Stimulated activated CD8-positive, alpha-beta memory T cell treated with anti-CD3 and anti-CD28 coated beads, Interleukin-15, amount 100 ng/mL, for 4 hours (primary cell): ENCODE measurements at regions not wholly inside any gene's neighbourhood (a gene's known extent, or its start where the extent isn't known, plus 50 kb on each side); places are given as distances from the start of the nearest gene placed in this dataset.

ENCODE experiments used
- DNase-seq, 2 donors: peaks; one replicate each; pipeline ENCODE4 v3.0.0-alpha.2; 2020; ENCODE audit warnings: low read depth in 2 of 2

DNA sequence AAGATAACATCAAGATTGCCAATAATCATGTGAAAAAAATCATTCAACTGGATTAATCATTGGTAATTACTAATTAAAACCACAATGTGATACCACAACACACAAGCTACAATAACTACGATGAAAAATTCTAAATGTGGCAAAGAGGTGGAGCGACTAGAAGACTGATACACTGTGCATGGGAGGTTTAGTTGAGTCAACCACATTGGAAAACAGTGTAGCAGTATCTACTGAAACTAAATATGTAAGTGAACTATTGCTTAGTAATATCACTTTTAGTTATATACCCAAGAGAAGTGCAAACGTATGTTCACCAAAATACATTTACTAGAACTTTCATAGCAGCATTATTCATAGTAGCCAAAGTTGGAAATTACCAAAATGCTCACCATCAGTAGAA lies 359.9 kb downstream of the ETS1 start:
- no peak for DNase-seq

DNA sequence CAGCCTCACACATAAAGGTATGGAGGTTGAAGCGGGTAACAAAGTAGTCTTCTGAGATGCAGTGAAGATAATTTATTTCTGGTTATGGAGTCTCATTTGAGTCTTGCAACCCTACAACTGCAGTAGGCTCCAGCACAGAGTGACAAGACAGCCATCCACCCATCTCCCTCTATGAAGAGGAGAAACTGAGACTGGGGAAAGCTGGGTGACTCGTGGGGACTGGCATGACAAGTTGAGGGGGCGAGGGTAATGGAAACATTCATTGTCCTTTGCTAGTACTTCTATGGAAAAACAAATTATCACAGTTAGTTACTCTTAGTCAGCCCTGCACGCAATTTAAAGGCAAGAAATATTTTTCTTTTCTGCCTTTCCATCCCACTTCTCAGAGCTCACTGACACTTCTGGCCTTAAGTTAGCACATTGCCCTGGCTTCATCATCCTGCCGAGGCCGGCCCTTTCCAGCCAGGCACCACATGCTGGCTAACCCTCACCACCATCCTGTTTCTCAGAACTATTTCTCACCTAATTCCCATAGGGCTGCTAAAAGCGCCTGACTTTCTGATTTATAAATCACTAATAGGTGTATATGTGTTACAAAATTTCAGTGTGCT lies 361.1 kb downstream of the ETS1 start:
- peak in 1 of 2 donors; percentile 4 for DNase-seq

DNA sequence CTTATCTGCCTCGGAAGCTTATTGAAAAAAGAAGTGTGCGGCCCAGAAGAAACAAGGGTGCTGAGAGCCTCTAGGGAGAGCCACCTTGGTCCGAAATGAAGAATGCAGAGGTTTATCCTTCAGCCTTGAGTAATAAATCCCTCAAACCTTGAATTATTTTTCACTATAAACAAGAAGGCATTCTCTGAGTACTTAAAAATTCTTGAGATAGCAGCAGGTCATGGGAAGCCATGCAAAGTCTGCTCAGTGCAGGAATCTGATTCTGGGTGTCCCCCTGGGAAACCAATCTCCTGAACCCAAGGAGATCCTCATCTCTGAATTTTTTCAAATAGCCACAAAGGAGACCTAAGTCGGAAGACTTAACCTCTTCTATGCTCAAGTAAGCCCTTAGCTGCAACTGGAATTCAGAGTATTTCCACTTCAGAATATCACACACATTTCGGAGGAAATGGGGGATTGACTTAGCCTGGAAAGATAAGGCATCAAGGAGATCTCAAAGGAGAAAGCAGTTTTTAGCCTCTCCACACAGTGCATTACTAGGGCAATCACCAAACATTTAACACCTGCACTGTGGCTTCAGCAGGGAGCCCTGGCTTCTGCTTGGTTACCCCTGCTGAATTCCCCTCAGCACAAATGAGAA lies 365.0 kb downstream of the ETS1 start:
- DNase-seq: no peak

DNA sequence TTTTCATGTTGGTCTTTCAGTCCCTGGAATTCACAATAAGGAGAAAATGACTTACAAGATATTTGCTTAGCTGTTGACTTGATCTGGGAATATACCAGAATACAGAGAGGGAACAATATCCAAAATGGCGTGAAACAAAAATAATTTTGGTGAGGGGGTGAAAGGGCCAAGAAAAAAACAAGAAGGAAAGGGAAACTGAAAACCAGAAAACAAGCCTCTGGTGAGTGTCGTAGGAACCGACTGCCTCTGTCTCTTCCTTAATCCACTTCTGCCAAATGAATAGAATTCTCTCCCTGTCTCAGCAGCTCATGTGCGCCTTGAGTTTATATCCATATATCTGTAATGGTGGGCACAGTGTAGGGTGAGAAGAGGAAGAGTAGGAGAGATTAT lies 367.6 kb downstream of the ETS1 start:
- DNase-seq: no peak

DNA sequence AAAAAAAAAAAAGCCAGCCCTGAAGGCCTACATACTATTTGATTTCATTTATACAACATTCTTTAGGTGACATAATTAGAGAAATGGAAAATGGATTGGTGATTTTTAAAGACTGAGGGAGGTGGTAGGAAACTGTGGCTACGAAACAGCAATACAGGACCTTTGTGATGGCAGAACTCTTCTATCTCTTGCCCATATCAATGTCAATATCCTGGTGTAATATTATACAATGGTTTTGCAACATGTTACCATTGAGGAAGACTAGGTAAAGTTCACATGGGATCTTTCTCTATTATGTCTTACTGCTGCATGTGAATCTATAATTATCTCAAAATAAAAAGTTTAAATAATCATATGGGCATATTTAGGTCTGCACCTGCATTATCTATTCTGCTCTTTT lies 371.2 kb downstream of the ETS1 start:
- no peak for DNase-seq

DNA sequence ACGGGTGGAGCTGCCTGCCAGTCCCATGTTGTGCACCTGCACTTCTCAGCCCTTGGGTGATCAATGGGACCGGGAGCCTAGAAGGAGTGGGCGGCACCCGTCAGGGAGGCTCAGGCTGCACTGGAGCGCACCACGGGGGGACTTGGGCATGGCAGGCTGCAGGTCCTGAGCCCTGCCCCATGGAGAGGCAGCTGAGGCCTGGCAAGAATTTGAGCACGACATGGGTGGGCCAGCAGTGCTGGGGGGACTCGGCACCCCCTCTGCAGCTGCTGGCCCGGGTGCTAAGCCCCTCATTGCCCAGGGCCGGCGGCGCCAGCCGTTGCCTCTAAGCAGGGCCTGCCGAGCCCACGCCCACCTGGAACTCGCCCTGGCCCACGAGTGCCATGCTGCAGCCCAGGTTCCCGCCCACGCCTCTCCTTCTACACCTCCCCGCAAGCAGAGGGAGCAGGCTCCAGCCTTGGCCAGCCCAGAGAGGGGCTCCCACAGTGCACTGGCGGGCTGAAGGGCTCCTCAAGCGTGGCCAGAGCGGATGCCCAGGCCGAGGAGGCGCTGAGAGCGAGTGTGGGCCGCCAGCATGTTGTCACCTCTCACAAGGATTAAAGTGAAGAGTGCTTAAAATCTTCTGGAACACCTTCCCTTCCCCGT lies 372.0 kb downstream of the ETS1 start:
- DNase-seq: no peak

DNA sequence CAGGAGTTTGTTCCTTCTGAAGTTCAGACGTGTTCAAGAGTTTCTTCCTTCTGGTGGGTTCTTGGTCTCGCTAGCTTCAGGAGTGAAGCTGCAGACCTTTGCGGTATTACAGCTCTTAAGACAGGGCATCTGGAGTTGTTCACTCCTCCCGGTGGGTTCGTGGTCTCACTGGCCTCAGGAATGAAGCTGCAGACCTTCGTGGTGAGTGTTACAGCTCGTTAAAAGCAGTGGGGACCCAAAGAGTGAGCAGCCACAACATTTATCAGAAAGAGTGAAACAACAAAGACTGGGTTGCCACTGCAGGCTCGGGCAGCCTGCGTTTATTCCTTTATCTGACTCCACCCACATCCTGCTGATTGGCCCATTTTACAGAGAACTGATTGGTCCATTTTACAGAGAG lies 373.1 kb downstream of the ETS1 start:
- no peak for DNase-seq

DNA sequence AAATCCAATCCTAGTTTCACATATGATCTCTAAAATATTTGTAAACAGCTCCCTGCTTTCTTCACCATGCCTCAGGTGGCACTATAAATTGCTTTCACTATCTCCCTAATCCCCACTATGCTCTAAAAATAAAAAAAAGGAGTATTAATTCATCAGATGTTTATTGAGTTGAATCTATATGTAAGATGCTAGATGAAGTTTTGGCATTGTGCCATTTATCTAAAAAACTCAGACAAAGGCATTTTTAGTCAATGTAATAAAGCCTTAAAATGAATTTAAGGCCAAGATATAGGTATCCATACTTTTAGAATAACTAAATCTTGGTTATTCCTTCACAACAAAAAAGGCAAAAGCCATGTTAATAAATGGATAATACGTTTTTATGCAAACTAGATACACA lies 373.9 kb downstream of the ETS1 start:
- DNase-seq: no peak

DNA sequence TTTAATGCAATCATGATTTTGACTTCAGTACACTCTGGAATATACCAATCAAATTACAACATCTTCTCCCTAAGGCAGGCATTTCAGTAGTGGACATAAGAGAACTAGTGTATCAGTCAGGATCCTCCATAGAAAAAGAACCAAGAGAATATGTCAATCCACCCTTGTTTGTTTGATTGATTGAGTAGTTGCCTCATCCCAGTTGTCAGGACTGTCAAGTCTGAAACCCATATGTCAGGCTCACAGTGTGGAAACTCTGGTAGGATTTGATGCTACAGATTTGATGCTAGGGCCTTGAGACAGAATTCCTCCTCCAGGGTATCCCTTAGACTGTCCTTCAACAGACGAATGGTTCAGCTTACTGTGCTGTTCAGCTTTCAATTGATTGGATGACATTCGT lies 375.0 kb downstream of the ETS1 start:
- DNase-seq: no peak

DNA sequence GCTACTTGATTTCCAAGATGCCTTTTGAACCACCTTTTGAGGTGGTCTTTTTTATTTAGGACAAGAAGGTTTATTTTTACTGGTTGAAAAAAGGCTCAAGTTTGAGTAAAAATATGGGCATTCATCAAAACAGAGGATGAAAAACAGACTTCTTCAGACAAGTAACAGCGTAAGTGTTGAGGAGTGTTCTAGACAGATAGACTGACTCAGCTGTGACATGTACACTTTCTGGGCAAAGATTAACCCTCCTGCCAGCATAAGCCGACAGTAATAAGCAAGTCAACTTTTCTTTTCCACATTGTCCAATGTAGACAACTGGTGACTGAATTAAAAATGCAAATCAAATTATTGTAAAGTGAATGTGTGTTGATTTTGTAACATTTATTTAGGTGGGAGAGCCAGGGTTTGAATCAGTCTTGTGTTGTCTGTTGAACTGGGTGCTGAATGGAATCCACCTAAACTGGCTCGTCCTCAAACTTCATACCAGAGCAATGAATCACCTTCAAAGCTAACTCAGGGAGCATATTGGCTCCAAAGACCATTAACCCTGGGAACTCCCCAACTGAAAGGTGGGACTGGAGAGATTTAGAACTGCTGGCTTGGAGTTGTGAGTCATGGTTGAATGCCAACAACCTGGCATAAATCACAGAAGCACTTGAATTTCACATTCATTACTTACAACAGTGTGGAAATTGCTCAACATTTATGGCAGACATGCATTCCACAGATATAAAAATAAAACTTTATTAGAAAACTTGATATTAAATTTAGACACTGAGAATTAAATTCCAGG lies 377.0 kb downstream of the ETS1 start:
- no peak for DNase-seq

DNA sequence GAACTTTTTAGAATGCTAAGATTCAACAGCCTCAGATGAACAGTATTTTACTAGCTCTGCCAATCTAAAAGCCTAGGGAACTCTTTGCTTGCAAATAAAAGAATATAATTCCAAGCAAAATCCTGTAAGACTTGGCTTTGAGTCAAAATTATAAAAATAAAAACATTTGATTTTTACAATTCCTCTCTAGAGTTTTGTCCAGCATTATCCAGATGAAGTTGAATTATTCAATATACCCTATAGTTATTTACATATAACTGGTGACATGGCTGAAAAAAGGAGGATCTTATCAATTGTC lies 378.3 kb downstream of the ETS1 start:
- no peak for DNase-seq

DNA sequence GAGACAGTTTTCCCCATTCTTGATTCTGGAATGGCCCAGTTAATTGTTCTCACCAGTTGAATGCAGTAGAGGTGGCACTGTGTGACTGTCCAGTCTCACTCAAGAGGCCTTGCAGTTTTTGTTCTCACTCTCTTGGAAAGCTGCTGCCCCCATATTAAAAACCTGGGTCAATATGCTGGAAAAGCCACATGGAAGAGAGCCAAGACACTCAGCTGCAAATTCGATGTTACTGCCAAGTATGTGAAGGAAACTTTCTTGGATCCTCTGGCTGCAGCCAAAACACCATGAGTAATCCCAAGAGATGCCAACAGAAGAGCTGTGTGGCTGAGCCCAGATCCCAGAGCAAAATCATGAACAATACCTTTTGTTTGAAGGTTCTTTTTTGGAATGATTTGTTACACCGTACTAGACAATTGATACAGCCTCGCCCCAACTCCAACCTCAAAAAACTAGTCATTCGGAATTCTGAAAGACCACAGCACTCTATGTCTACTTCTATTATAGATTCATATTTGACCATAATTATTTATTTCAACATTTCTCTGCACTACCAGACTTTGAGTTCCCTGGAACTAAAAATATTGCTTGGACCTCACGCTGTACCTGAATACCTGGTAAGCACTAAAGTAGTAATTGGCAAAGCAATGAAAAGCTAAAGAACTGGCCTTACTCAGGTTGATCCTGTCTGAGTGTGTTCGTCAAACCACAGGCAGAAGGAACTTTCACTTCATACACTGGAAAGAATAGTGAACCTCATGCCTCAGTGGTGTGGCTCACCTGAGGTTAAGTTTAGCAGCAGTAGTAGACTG lies 378.8 kb downstream of the ETS1 start:
- DNase-seq: no peak

DNA sequence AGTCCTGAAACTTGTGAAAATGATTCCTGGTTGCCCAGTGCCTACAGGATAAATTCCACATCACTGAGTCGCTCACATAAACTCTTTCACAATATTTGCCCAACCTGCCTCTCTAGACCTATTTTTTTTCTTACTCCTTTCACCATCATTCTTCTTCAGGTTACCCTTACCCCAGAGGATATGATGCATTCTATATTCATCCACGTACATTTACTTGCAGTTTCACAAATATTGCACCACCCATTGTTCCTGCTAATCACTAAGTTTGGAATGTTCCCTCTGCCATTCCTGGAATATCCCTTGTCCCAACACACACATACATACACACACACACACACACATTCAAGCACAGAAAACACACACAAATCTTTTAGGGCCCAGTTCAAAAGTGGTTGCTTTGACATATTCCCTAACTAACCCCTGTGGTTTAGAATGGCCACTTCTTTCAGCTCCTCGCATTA lies 379.5 kb downstream of the ETS1 start:
- DNase-seq: no peak

DNA sequence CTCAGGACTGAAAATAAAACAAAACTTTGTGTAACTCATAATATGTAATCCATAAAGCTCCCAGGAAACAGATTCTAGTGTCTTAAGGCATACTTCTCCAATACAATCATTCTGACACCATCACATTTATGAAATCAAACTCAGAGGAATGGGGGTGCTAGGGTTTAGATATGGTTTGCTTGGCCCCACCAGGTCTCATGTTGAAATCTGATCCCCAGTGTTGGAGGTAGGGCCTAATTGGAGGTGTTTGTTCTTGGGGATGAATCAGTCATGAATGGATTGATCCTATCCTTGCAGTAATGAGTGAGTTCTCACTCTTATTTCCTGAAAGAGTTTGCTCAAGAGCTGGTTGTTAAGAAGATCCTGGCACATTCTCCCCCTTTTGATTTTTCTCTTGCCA lies 380.9 kb downstream of the ETS1 start:
- DNase-seq: no peak

DNA sequence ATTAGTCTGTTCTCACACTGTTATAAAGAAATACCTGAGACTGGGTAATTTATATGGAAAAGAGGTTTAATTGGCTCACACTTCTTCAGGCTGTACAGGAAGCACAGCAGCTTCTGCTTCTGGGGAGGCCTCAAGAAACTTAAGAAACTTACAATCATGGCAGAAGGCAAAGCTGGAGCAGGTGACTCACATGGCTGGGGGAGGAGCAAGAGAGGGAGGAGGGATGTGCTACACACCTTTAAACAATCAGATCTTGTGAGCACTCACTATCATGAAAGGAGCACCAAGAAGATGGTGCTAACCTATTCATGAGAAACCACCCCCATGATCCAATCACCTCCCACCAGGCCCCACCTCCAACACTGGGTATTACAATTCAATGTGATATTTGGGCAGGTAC lies 381.6 kb downstream of the ETS1 start:
- no peak for DNase-seq

DNA sequence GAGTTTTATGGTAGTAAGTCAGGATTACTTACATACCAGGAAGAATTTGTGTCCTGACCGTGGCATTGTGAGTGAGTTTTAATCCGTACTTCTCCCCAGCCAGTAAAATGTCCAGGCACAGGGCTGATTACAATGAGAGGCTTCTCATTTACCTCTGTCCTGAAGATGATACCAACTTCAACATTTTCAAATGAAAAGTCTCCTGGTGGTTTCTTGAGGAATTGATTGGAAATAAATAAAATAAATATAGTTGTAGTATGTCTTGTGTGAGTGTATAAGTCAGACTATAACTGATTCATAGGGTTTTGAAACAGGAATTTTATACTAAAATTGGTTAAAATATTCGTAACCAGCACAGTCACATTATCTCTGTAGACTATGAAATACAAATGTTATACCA lies 382.5 kb downstream of the ETS1 start:
- DNase-seq: no peak

DNA sequence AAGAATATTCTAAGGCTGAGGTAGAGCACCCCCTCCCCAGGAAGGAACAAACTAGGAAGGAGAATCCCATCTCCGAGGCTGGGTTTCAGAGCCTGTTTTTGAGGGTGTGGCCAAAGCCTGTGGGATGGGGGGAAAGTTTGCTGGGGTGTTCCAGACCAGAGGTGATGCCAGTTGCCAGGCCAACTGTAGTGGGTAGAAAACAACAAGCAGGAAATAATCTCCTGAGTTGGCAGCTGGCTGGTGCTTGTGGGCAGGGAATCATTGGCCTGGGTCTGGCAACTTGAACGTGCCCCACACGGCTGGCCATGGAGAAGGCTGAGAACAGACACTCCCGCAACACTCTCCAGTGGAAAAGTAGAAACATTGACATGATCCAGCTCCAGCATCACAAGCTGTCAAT lies 385.6 kb downstream of the ETS1 start:
- no peak for DNase-seq

DNA sequence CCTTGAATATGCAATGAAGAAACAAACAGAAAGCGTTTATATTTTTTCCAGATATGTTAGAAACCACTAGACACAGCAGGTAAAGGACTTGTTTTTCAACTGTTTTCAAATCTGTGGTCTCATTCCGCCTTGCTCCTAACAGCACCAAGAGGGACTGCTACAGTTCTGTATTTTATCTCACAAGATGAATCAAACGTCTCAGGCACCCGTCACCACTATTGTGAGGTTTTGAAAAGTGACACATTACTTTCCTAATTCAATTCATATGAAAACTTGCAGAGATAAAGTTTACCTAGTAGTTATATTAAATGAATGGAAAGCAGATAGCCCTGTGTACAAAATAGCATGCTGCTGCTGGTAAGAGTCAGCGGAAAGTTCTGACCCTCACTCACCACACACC lies 386.3 kb downstream of the ETS1 start:
- no peak for DNase-seq

DNA sequence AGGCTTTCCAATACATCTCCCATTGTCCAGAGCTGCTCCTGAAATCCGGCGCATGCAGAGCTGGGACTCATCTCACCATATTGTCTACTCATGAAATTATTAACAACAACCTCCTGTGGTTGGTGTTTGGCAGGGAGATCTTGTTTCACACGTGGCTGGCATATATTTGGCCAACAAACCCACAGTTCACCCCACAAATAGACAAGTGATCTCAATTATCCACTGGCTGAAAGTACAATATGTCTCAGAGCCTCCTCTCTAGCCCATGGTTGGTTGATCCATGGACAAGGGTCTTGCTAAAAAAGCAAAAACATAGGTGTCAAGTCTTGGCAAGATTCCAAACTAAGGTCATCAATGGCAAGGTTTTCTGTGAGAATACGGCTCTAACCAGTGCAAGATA lies 386.9 kb downstream of the ETS1 start:
- no peak for DNase-seq

DNA sequence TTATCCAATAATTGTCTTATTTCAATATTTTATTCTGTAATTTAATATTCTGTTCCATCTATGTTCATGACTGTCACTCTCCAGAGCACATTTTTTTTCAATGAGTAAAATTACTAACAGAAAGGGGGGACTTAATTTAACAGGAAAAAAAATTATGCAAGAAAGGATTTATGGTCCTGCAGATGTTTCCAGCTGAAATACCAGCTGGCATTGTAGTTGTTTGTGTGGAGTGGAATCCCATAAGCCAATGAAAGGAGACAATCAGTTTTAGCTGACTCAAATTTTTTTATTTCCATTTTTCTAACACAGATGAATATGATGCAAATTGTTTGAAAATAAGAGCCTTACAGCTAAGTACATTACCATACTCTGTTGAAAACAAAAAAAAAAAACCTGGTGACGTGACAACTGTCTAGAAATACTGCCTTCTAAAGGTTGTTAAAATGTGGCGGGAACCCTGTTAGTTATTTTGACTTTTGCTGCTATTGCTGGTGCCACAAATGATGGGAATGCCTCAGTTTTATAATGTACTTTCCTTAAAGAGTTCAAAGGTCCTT lies 389.1 kb downstream of the ETS1 start:
- no peak for DNase-seq

DNA sequence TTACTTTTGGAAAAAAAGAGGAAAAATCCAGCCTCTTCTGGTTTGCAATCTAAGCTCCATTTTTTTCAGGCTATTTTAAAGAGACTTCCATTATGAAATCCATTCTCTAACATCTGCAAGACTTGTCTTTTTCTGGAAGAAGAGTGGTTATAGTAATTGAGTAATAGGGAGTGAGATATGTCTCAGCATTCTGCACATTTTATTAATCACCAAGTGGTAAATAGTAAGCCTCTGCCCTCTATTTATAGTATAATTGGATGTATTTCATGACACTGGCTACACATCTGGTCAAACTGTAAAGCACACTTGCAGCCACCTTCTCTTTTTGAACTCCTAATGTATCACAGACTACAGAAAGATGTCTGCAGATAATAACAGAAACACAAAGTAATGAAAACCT lies 391.1 kb downstream of the ETS1 start:
- no peak for DNase-seq

DNA sequence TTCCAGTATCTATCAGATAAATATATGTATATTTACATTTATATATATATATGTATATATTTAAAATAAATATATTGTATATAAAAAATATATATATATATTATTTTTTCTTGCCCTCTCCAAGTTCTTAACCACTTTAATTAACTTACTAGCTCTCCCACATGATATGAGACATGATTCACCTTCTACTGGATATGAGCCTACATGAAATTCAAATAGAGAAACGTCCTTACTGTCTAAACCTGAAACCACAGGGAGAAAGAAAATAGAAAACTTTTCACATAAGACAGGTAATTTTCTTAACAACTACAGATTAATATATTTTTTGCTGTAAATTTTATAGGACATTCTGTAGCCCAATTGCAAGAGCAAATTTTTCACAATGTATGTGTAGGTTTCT lies 391.6 kb downstream of the ETS1 start:
- no peak for DNase-seq
